ENCODE measurements at regions not wholly inside any gene's neighbourhood (a gene's known extent, or its start where the extent isn't known, plus 50 kb on each side); places are given as distances from the start of the nearest gene placed in this dataset.
A peak's percentile ranks its signal among the peaks of the same experiment; 100 is the strongest.

- DNase-seq (ENCODE audit: low read depth in 4 of 6, low spot score in 6 of 6), result no peak
- Histone ChIP-seq H3K27me3 (ENCODE audit: control insufficient read depth, insufficient read depth, low read length) (no peaks in the 10 kb centered on the region), H3K36me3 (ENCODE audit: control insufficient read depth, insufficient read depth, low read length) (no peaks in the 10 kb centered on the region), H3K9me3 (ENCODE audit: control insufficient read depth, insufficient read depth, low read length) (no peaks in the 10 kb centered on the region), H3K4me3 (ENCODE audit: low read depth, low read length) (no peak overlapping the region), H3K27ac (ENCODE audit: low read depth, low read length) (no peak overlapping the region), H3K4me1 (ENCODE audit: control insufficient read depth, insufficient read depth, low read length) (peaks cover 5% of the 10 kb centered on the region)
- WGBS (ENCODE audit: insufficient coverage), result 64% methylated on average over 2 of the region's 5 CpGs
These were observed 167.0 kb upstream of the ZNF507 start for GRCh38 chr19:32178401-32178800.

GRCh38 chr19:32178956-32179355 lies 166.5 kb upstream of the ZNF507 start:
- no peak for DNase-seq (ENCODE audit: low read depth in 4 of 6, low spot score in 6 of 6)
- peaks cover 5% of the 10 kb centered on the region for H3K4me1 ChIP-seq (ENCODE audit: control insufficient read depth, insufficient read depth, low read length)
- H3K4me3 ChIP-seq (ENCODE audit: low read depth, low read length), result no peak overlapping the region
- no peaks in the 10 kb centered on the region for H3K27me3 ChIP-seq (ENCODE audit: control insufficient read depth, insufficient read depth, low read length)
- WGBS (ENCODE audit: insufficient coverage), result 80% methylated on average over 7 of the region's 7 CpGs
- H3K9me3 ChIP-seq (ENCODE audit: control insufficient read depth, insufficient read depth, low read length), result no peaks in the 10 kb centered on the region
- no peaks in the 10 kb centered on the region for H3K36me3 ChIP-seq (ENCODE audit: control insufficient read depth, insufficient read depth, low read length)
- H3K27ac ChIP-seq (ENCODE audit: low read depth, low read length), result no peak overlapping the region

DNA sequence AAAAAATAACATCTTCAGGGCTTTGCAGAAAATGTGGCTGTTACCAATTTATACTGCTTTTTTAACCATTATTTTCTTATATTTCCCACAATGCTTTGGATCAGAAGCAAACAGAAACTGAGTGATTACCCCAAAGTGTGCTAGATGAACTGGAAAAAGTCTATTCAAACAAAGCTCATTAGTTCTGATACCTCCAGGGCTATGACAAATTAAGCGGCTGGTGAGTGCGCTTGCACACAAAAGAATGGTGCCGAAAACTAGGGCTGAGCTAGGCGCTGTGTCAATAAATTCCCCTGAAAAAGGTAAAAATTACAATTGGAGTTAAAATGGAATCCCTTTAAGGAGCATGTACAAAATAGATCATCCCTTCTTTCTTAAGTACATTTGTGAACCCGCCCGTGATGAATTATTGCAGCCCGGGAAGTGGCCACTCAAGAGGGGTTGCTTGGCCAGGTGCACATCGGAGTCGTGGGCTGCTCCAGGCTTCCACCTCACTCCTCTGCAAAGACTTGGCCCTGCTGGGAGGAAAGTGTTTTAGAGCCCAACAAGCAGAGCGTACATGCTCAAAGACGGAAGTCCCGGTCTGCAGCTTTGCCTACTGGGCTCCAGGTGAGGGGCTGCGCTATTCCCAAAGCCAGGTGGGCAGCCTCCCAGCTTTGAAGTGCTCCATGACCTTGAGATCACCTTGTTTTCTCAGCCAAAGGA lies 164.0 kb upstream of the ZNF507 start:
- Histone ChIP-seq H3K4me3 (ENCODE audit: low read depth, low read length) (no peak overlapping the region), H3K27ac (ENCODE audit: low read depth, low read length) (no peak overlapping the region), H3K9me3 (ENCODE audit: control insufficient read depth, insufficient read depth, low read length) (no peaks in the 10 kb centered on the region), H3K4me1 (ENCODE audit: control insufficient read depth, insufficient read depth, low read length) (peaks cover 5% of the 10 kb centered on the region), H3K27me3 (ENCODE audit: control insufficient read depth, insufficient read depth, low read length) (no peaks in the 10 kb centered on the region), H3K36me3 (ENCODE audit: control insufficient read depth, insufficient read depth, low read length) (no peaks in the 10 kb centered on the region)
- DNase-seq (ENCODE audit: low read depth in 4 of 6, low spot score in 6 of 6), result peak in 2 of 6 donors; percentile 37 to 82
- 53% methylated on average over 11 of the region's 13 CpGs for WGBS (ENCODE audit: insufficient coverage)

DNA sequence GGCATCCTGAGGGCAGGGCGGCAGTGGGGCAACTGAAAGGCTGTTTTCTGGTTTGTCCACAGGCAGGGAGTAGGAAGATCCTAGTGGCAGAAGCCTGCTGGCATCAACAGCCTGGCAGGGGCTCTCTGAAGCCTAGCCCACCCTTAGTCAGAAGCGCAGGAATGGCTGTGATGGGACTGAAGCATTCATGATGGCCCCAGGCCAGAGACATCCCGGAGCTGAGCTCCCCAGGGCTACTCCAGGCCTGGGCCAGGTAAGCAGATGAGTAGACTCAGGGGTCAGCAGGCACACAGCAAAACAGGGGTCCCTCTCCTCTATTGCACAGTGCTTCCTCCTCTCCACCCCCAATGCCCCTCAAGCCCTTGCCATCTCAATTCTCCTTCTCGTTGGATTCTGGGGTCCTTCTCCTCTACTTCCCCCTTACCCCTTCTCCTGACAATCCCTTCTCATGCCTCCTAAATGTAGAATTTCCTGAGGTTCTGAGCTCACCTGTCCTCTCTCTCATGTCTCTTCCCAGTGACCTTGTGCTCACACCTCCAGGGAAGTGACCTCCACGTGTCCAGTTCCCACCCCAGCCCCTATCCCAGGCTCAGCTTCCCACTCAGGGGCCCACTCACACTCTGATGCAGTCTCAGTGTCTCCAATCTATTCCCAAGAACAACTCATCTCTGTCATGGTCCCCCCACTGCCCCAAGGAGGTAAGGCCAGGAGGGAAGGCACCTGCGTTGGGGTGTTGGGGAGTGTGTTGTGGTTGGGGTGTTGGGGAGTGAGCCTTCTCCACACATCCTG lies 158.7 kb upstream of the ZNF507 start:
- DNase-seq (ENCODE audit: low read depth in 4 of 6, low spot score in 6 of 6), result no peak
- H3K27me3 ChIP-seq (ENCODE audit: control insufficient read depth, insufficient read depth, low read length), result no peaks in the 10 kb centered on the region
- H3K36me3 ChIP-seq (ENCODE audit: control insufficient read depth, insufficient read depth, low read length), result no peaks in the 10 kb centered on the region
- no peak overlapping the region for H3K4me3 ChIP-seq (ENCODE audit: low read depth, low read length)
- H3K4me1 ChIP-seq (ENCODE audit: control insufficient read depth, insufficient read depth, low read length), result peaks cover under 1% of the 10 kb centered on the region
- no peaks in the 10 kb centered on the region for H3K9me3 ChIP-seq (ENCODE audit: control insufficient read depth, insufficient read depth, low read length)
- WGBS (ENCODE audit: insufficient coverage), result 83% methylated on average over 5 of the region's 6 CpGs
- H3K27ac ChIP-seq (ENCODE audit: low read depth, low read length), result no peak overlapping the region

DNA sequence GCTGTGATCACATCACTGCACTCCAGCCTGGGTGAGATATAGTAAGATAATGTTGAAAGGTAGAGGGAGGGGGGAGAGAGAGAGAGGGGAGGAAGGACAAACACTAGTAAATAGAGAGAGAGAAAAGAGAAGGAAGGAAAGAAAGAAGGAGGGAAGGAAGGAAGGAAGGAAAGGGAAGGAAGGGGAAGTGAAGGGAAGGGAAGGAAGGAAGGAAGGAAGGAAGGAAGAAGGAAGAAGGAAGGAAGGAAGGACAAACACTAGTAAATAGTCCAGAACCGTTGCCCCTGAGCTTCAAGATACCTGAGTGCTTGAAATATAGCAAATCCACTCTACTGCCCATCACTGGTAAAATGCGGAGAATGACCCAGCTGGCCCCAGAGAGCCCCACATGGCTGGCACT lies 156.5 kb upstream of the ZNF507 start:
- no peaks in the 10 kb centered on the region for H3K36me3 ChIP-seq (ENCODE audit: control insufficient read depth, insufficient read depth, low read length)
- no peak for DNase-seq (ENCODE audit: low read depth in 4 of 6, low spot score in 6 of 6)
- H3K4me3 ChIP-seq (ENCODE audit: low read depth, low read length), result no peak overlapping the region
- H3K27me3 ChIP-seq (ENCODE audit: control insufficient read depth, insufficient read depth, low read length), result no peaks in the 10 kb centered on the region
- 100% methylated on average over 2 of the region's 2 CpGs for WGBS (ENCODE audit: insufficient coverage)
- no peak overlapping the region for H3K27ac ChIP-seq (ENCODE audit: low read depth, low read length)
- no peaks in the 10 kb centered on the region for H3K4me1 ChIP-seq (ENCODE audit: control insufficient read depth, insufficient read depth, low read length)
- H3K9me3 ChIP-seq (ENCODE audit: control insufficient read depth, insufficient read depth, low read length), result no peaks in the 10 kb centered on the region

GRCh38 chr19:32189956-32190706 lies 155.3 kb upstream of the ZNF507 start:
- H3K9me3 ChIP-seq (ENCODE audit: control insufficient read depth, insufficient read depth, low read length), result no peaks in the 10 kb centered on the region
- no peaks in the 10 kb centered on the region for H3K36me3 ChIP-seq (ENCODE audit: control insufficient read depth, insufficient read depth, low read length)
- no peaks in the 10 kb centered on the region for H3K27me3 ChIP-seq (ENCODE audit: control insufficient read depth, insufficient read depth, low read length)
- no peaks in the 10 kb centered on the region for H3K4me1 ChIP-seq (ENCODE audit: control insufficient read depth, insufficient read depth, low read length)
- WGBS (ENCODE audit: insufficient coverage), result 70% methylated on average over 5 of the region's 6 CpGs
- no peak overlapping the region for H3K27ac ChIP-seq (ENCODE audit: low read depth, low read length)
- DNase-seq (ENCODE audit: low read depth in 4 of 6, low spot score in 6 of 6), result no peak
- no peak overlapping the region for H3K4me3 ChIP-seq (ENCODE audit: low read depth, low read length)

- no peak overlapping the region for H3K27ac ChIP-seq (ENCODE audit: low read depth, low read length)
- H3K36me3 ChIP-seq (ENCODE audit: control insufficient read depth, insufficient read depth, low read length), result no peaks in the 10 kb centered on the region
- H3K4me1 ChIP-seq (ENCODE audit: control insufficient read depth, insufficient read depth, low read length), result no peaks in the 10 kb centered on the region
- no CpG with 5 or more reads among the region's 3 CpGs for WGBS (ENCODE audit: insufficient coverage)
- H3K9me3 ChIP-seq (ENCODE audit: control insufficient read depth, insufficient read depth, low read length), result no peaks in the 10 kb centered on the region
- no peak overlapping the region for H3K4me3 ChIP-seq (ENCODE audit: low read depth, low read length)
- no peak for DNase-seq (ENCODE audit: low read depth in 4 of 6, low spot score in 6 of 6)
- H3K27me3 ChIP-seq (ENCODE audit: control insufficient read depth, insufficient read depth, low read length), result no peaks in the 10 kb centered on the region
These were observed 153.5 kb upstream of the ZNF507 start for GRCh38 chr19:32191921-32192320.

DNA sequence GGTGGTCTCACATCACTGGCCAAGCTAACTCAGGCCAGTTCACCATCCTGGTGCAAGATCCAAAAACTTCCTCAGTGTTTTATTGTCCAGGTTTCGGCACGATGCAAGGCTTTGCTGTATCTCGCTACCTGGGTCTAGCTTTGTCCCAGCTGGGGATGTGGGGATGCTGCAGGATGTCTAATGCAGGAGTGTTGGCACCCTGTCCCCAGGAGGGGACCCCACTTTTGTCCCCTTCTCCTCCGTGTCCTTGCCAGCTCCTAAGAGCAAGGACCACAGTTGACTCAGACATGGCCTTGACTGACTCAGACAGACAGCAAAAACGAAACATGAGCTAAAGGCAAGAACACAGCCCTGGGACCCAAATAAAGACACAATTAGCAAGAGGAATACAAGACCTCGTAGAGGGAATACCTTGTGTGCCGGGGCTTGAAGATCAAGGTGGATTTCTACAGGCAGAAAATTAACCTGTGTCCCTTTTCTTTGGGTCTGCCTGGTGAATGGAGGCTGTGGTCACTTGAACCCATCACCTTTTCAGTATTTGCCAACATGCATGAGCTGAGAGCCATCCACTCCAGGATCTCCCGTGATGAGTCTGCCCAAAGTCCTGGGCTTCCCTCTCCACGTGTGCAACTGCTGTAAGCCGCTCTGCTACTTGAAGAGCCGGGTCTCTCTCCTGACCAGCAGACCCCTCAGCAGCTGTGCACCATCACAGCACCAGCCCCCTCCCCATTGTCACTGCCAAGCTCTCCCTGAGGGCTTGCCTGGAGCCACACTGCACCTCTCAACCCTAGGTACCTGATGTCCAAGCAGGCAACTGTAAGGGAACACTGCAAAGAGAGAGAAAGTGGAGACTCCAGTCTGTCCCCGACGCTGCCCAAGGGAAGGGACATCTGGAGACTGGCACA lies 149.5 kb upstream of the ZNF507 start:
- H3K36me3 ChIP-seq (ENCODE audit: control insufficient read depth, insufficient read depth, low read length), result no peaks in the 10 kb centered on the region
- H3K4me3 ChIP-seq (ENCODE audit: low read depth, low read length), result no peak overlapping the region
- peaks cover 13% of the 10 kb centered on the region for H3K4me1 ChIP-seq (ENCODE audit: control insufficient read depth, insufficient read depth, low read length)
- no peaks in the 10 kb centered on the region for H3K9me3 ChIP-seq (ENCODE audit: control insufficient read depth, insufficient read depth, low read length)
- no peak overlapping the region for H3K27ac ChIP-seq (ENCODE audit: low read depth, low read length)
- no peak for DNase-seq (ENCODE audit: low read depth in 4 of 6, low spot score in 6 of 6)
- 87% methylated on average over 11 of the region's 13 CpGs for WGBS (ENCODE audit: insufficient coverage)
- H3K27me3 ChIP-seq (ENCODE audit: control insufficient read depth, insufficient read depth, low read length), result no peaks in the 10 kb centered on the region

All from spinal cord (tissue), 9 donors.